HCT116 (cell line): ENCODE measurements at regions not wholly inside any gene's neighbourhood (a gene's known extent, or its start where the extent isn't known, plus 50 kb on each side); places are given as distances from the start of the nearest gene placed in this dataset.

Source experiments
- ATAC-seq: fragments of 200-7000 bp; cut with Tn5 transposase; 2 replicates; pipeline ENCODE4 v1.9.1; 2020; ENCODE audit warnings: mild to moderate bottlenecking, moderate library complexity
- BruUV-seq: library from RNA; stranded (reverse); fragments of 400-500 nt; replicated peaks from 2 replicates; lab custom pipeline; 2021; lab: Mats Ljungman, UMichigan
- CTCF ChIA-PET: fragments of 300-600 bp; sonication (Branson Sonifier 250); formaldehyde crosslinking; loops from one replicate; lab custom pipeline; 2021; ENCODE audit warnings: antibody characterized with exemption; lab: Charles Lee
- POLR2A ChIA-PET: fragments of 300-600, 350-600 bp; sonication (Branson Sonifier 250); formaldehyde crosslinking; loops from one replicate; lab custom pipeline; 2021; ENCODE audit warnings: antibody characterized with exemption; lab: Charles Lee
- RAD21 ChIA-PET, 2 experiments: fragments of 300-600 bp; sonication (Branson Sonifier 250); formaldehyde crosslinking; loops; one replicate each; lab custom pipeline; 2023; ENCODE audit warnings: low total read pairs in 2 of 2; ENCODE audit not compliant: uncharacterized antibody in 2 of 2, unreplicated experiment in 2 of 2, low non-redundant PET in 1 of 2; lab: Charles Lee
- DNase-seq: peaks from one replicate; pipeline ENCODE4 v3.0.0-alpha.2; 2010; ENCODE audit warnings: low read depth, low spot score
- H2AFZ ChIP-seq: fragments of 200-600 bp; shearing (Covaris generic), sonication (generic); 2 replicates; pipeline ENCODE4 v1.6.1; 2017; ENCODE audit warnings: low read depth, mixed run types, mixed read lengths, antibody characterized with exemption, low read length; ENCODE audit not compliant: poor library complexity, severe bottlenecking
- H3K27ac ChIP-seq: 2 replicates; pipeline ENCODE4 v1.5.1; 2012; ENCODE audit warnings: low read depth, low read length
- H3K27me3 ChIP-seq: fragments of 200-600 bp; sonication (generic); 2 replicates; pipeline ENCODE4 v1.6.1; 2016; ENCODE audit warnings: mixed run types, low read length, mixed read lengths; ENCODE audit not compliant: insufficient read depth
- H3K36me3 ChIP-seq, 2 experiments: fragments of 200-500 bp in 1 of 2; fragments of 200-600 bp in 1 of 2; sonication (Bioruptor generic) in 1 of 2; sonication (generic) in 1 of 2; 2 replicates each; pipeline versions ENCODE4 v1.5.1 to v1.6.1; 2014 to 2016; ENCODE audit warnings: low read length in 2 of 2, inconsistent platforms in 1 of 2, mixed read lengths in 1 of 2, mixed run types in 1 of 2; ENCODE audit not compliant: insufficient read depth in 2 of 2, control insufficient read depth in 1 of 2
- H3K4me1 ChIP-seq, 2 experiments: fragments of 200-600 bp in 1 of 2; sonication (generic) in 1 of 2; 2 replicates each; pipeline versions ENCODE4 v1.5.1 to v1.6.1; 2012 to 2017; ENCODE audit warnings: low read length in 2 of 2, inconsistent platforms in 1 of 2, mild to moderate bottlenecking in 1 of 2, mixed read lengths in 1 of 2, mixed run types in 1 of 2, moderate library complexity in 1 of 2; ENCODE audit not compliant: insufficient read depth in 2 of 2, control insufficient read depth in 1 of 2
- H3K4me2 ChIP-seq: fragments of 200-600 bp; sonication (generic); 2 replicates; pipeline ENCODE4 v1.6.1; 2017; ENCODE audit warnings: mixed run types, low read length, mixed read lengths
- H3K4me3 ChIP-seq, 2 experiments: fragments of 200-600 bp in 1 of 2; sonication (generic) in 1 of 2; replicated peaks in 1 of 2; 2 replicates each; pipeline ENCODE4 v1.5.1; 2011 to 2016; ENCODE audit warnings: low read length in 2 of 2, control low read depth in 1 of 2, low read depth in 1 of 2, mild to moderate bottlenecking in 1 of 2, mixed read lengths in 1 of 2, mixed run types in 1 of 2
- H3K79me2 ChIP-seq: fragments of 200-600 bp; sonication (generic); 2 replicates; pipeline ENCODE4 v1.6.1; 2017; ENCODE audit warnings: mild to moderate bottlenecking, mixed run types, low read length, moderate library complexity, mixed read lengths; ENCODE audit not compliant: insufficient read depth
- H3K9ac ChIP-seq: fragments of 200-600 bp; sonication (generic); 2 replicates; pipeline ENCODE4 v1.6.1; 2016; ENCODE audit warnings: low read length, mixed read lengths
- H3K9me2 ChIP-seq: fragments of 200-600 bp; sonication (generic), shearing (Covaris generic); 2 replicates; pipeline ENCODE4 v1.6.1; 2017; ENCODE audit warnings: mixed run types, mild to moderate bottlenecking, moderate library complexity; ENCODE audit not compliant: insufficient read depth
- H3K9me3 ChIP-seq, 2 experiments: fragments of 200-500 bp in 1 of 2; fragments of 200-600 bp in 1 of 2; sonication (Bioruptor generic) in 1 of 2; sonication (generic) in 1 of 2; 2 replicates each; pipeline ENCODE4 v1.6.1; 2014 to 2017; ENCODE audit warnings: low read length in 2 of 2, mixed read lengths in 2 of 2, inconsistent platforms in 1 of 2, low read depth in 1 of 2, mild to moderate bottlenecking in 1 of 2, mixed run types in 1 of 2, moderate library complexity in 1 of 2; ENCODE audit not compliant: control insufficient read depth in 1 of 2, insufficient read depth in 1 of 2
- H4K20me1 ChIP-seq: fragments of 200-600 bp; sonication (generic), shearing (Covaris generic); 2 replicates; pipeline ENCODE4 v1.6.1; 2017; ENCODE audit warnings: mixed run types, mild to moderate bottlenecking, moderate library complexity; ENCODE audit not compliant: insufficient read depth
- POLR2A ChIP-seq: IDR thresholded peaks from 2 replicates; pipeline ENCODE4 v1.7.0; 2011; ENCODE audit warnings: borderline replicate concordance; ENCODE audit not compliant: insufficient read depth, insufficient read length; ENCODE audit errors: extremely low read depth
- RAD21 ChIP-seq: IDR thresholded peaks from 2 replicates; pipeline ENCODE4 v1.6.1; 2012; ENCODE audit warnings: low read depth, mild to moderate bottlenecking
- SIN3A ChIP-seq: IDR thresholded peaks from 2 replicates; pipeline ENCODE4 v1.6.1; 2012; ENCODE audit warnings: low read depth
- SP1 ChIP-seq: IDR thresholded peaks from 2 replicates; pipeline ENCODE4 v1.6.1; 2012; ENCODE audit warnings: low read depth
- SRF ChIP-seq: IDR thresholded peaks from 2 replicates; pipeline ENCODE4 v1.6.1; 2012; ENCODE audit warnings: low read depth
- ZNF274 ChIP-seq: fragments of 200-500 bp; sonication (Bioruptor generic); IDR thresholded peaks from 2 replicates; pipeline ENCODE4 v1.6.1; 2014; ENCODE audit warnings: mild to moderate bottlenecking, low read depth, low read length, inconsistent platforms
- intact Hi-C: fragments of 100-400 bp; cut with micrococcal nuclease; formaldehyde crosslinking; loops from 2 replicates; pipeline ENCODE4 v1.10.0; 2022
- TF ChIP-seq, protein P1 (sequence below): IDR thresholded peaks from 2 replicates; pipeline ENCODE4 v1.6.1; 2012
- TF ChIP-seq, protein P2 (sequence below): IDR thresholded peaks from 2 replicates; pipeline ENCODE4 v1.6.1; 2012; ENCODE audit warnings: low read depth

DNA sequence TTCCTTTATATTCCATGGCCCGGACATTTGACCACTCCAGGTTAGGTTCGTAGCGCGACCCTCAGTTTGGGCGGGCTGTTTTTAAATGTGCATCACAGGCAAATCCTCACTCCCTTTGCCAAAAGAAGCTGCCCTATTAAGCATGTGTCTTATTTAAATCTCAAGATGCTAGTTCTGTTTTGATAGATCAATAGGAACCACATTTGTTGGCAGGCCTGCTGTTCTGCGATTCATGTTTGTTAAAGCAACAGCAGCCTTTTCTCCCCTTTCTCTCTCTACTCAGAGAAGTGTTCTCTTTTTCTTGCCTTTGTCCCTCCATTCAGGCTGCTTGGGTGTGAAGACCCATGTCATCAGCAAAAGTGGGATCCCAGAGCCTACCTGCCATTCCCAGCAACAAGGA, 212.0 kb upstream of the SSTR4 start (continued):
- no peak for TF ChIP-seq SP1
- TF ChIP-seq POLR2A: no peak
- no peak for TF ChIP-seq RAD21
- no peak for TF ChIP-seq SRF
- no peak for TF ChIP-seq ZNF274
- TF ChIP-seq, protein P1, sequence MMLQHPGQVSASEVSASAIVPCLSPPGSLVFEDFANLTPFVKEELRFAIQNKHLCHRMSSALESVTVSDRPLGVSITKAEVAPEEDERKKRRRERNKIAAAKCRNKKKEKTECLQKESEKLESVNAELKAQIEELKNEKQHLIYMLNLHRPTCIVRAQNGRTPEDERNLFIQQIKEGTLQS: no peak
- TF ChIP-seq, protein P2, sequence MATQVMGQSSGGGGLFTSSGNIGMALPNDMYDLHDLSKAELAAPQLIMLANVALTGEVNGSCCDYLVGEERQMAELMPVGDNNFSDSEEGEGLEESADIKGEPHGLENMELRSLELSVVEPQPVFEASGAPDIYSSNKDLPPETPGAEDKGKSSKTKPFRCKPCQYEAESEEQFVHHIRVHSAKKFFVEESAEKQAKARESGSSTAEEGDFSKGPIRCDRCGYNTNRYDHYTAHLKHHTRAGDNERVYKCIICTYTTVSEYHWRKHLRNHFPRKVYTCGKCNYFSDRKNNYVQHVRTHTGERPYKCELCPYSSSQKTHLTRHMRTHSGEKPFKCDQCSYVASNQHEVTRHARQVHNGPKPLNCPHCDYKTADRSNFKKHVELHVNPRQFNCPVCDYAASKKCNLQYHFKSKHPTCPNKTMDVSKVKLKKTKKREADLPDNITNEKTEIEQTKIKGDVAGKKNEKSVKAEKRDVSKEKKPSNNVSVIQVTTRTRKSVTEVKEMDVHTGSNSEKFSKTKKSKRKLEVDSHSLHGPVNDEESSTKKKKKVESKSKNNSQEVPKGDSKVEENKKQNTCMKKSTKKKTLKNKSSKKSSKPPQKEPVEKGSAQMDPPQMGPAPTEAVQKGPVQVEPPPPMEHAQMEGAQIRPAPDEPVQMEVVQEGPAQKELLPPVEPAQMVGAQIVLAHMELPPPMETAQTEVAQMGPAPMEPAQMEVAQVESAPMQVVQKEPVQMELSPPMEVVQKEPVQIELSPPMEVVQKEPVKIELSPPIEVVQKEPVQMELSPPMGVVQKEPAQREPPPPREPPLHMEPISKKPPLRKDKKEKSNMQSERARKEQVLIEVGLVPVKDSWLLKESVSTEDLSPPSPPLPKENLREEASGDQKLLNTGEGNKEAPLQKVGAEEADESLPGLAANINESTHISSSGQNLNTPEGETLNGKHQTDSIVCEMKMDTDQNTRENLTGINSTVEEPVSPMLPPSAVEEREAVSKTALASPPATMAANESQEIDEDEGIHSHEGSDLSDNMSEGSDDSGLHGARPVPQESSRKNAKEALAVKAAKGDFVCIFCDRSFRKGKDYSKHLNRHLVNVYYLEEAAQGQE: no peak

DNA sequence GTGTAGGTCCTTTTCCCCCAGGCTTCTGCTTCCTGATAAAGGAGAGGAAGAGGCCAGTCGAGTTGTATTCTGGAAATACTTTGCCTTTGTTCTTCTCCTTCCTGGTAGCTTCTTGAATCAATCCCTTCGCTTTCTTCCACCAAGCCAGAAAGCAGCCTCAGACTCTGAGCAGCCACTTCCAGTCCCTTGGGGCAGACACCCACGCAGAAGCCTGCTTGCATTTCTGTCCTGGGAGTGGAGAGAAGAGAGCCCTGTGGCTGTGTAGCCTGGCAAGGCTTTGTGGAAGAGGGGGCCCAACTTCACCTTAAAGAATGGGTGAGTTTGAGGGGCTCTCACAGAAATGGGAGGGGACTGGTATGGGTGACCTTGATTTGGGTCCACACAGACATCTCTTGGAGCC, 211.0 kb upstream of the SSTR4 start:
- Histone ChIP-seq H3K27me3 (peaks cover 12% of the 10 kb centered on the region; the same call in 1 of the 2 replicates), H3K9me2 (no peaks in the 10 kb centered on the region), H3K9ac (no peak overlapping the region), H3K4me2 (no peak overlapping the region), H3K4me1 (no peaks in the 10 kb centered on the region), H4K20me1 (no peaks in the 10 kb centered on the region), H3K79me2 (no peaks in the 10 kb centered on the region), H3K4me3 (no peak overlapping the region), H3K36me3 (no peaks in the 10 kb centered on the region), H3K27ac (no peak overlapping the region), H2AFZ (no peak overlapping the region), H3K9me3 (no peaks in the 10 kb centered on the region)
- ChIA-PET POLR2A (no interaction called here), CTCF (no interaction called here), RAD21 (no interaction called here)
- no TSS peak for BruUV-seq
- DNase-seq: no peak
- intact Hi-C loops: no loop called here
- ATAC-seq: no peak
- TF ChIP-seq SIN3A: no peak
